PFSK-1 (cell line): ENCODE measurements at regions not wholly inside any gene's neighbourhood (a gene's known extent, or its start where the extent isn't known, plus 50 kb on each side); places are given as distances from the start of the nearest gene placed in this dataset.

Source experiments
- FOXP2 ChIP-seq: optimal IDR thresholded peaks from 2 replicates; pipeline ENCODE3; 2011; ENCODE audit warnings: borderline replicate concordance, control low read depth, inconsistent platforms; ENCODE audit not compliant: insufficient read depth; ENCODE audit errors: extremely low read length, extremely low read depth
- POLR2AphosphoS5 ChIP-seq: IDR thresholded peaks from 2 replicates; pipeline ENCODE4 v1.6.1; 2012; ENCODE audit warnings: low read depth, mild to moderate bottlenecking, control low read depth, low read length, moderate library complexity
- SIN3A ChIP-seq: IDR thresholded peaks from 2 replicates; pipeline ENCODE4 v1.6.1; 2012; ENCODE audit warnings: mild to moderate bottlenecking, low read length, moderate library complexity, borderline replicate concordance; ENCODE audit not compliant: insufficient read depth
- TAF1 ChIP-seq: IDR thresholded peaks from 2 replicates; pipeline ENCODE4 v1.6.1; 2012; ENCODE audit warnings: low read length, control low read depth, borderline replicate concordance; ENCODE audit not compliant: insufficient read depth
- TF ChIP-seq, protein P1 (sequence below), 2 experiments: IDR thresholded peaks; 2 replicates each; pipeline versions ENCODE4 v1.6.1 to v1.8.0; 2011 to 2012; ENCODE audit warnings: low read depth in 2 of 2, low read length in 2 of 2, control low read depth in 1 of 2, inconsistent platforms in 1 of 2, mild to moderate bottlenecking in 1 of 2, moderate library complexity in 1 of 2; ENCODE audit not compliant: insufficient read depth in 1 of 2

DNA sequence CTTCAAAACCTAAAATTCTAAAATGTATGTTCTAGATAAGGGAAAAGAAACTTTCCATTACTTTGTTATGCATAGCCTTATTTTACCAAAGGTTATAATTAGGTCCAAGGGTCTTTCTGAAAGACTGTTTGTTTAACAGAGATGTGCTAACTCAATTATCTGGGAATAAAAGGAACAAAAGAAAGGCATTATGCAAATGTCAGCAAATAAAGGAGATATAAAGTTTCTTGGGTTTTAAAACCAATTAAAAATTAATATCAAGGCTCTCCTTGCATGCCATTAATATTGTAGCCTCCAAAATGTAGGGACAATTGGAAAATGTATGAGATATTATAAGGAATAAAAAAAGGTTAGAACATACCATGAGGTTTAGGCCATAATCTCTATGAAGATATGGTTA, 87.8 kb upstream of the DOCK10 start:
- TF ChIP-seq SIN3A (no peak), TAF1 (no peak), POLR2AphosphoS5 (no peak), FOXP2 (no peak)
- TF ChIP-seq, protein P1, sequence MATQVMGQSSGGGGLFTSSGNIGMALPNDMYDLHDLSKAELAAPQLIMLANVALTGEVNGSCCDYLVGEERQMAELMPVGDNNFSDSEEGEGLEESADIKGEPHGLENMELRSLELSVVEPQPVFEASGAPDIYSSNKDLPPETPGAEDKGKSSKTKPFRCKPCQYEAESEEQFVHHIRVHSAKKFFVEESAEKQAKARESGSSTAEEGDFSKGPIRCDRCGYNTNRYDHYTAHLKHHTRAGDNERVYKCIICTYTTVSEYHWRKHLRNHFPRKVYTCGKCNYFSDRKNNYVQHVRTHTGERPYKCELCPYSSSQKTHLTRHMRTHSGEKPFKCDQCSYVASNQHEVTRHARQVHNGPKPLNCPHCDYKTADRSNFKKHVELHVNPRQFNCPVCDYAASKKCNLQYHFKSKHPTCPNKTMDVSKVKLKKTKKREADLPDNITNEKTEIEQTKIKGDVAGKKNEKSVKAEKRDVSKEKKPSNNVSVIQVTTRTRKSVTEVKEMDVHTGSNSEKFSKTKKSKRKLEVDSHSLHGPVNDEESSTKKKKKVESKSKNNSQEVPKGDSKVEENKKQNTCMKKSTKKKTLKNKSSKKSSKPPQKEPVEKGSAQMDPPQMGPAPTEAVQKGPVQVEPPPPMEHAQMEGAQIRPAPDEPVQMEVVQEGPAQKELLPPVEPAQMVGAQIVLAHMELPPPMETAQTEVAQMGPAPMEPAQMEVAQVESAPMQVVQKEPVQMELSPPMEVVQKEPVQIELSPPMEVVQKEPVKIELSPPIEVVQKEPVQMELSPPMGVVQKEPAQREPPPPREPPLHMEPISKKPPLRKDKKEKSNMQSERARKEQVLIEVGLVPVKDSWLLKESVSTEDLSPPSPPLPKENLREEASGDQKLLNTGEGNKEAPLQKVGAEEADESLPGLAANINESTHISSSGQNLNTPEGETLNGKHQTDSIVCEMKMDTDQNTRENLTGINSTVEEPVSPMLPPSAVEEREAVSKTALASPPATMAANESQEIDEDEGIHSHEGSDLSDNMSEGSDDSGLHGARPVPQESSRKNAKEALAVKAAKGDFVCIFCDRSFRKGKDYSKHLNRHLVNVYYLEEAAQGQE (IDR thresholded peaks at IDR 0.05; ENCODE audit: insufficient read depth in 1 of 2, low read depth in 2 of 2, low read length in 2 of 2), result no peak

DNA sequence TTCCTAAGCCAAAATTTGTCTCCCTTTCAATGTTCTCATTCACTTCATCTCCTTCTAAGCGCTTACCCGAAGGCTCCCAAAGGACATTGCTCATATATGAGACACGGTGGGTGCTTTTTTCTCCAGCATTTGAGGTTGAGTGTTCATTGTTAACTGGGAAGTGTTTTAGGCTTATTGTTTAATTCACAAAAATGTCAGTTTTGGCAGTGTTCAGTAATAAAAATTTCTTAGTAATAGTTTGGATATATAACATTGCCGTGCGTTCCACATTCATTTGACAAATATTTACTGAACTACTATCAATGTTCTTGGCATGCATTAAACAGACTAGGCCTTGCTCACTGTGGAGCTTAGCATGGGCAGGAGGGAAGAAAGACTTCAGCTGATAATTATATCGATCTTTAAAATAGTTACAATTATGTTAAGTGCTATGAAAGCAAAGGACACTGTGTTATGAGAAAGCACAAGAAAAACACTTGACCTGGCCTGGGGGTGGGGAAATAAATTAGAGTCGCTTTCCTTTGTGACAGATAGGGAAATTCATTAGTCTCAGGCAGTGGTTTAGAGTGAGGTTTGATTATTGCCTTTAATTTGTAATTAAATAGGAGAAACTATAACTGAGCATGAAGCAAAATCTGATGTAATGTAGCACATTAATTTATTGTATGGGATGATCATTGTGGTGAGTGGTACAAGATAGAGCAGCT, 82.2 kb upstream of the DOCK10 start:
- TF ChIP-seq POLR2AphosphoS5, result no peak

DNA sequence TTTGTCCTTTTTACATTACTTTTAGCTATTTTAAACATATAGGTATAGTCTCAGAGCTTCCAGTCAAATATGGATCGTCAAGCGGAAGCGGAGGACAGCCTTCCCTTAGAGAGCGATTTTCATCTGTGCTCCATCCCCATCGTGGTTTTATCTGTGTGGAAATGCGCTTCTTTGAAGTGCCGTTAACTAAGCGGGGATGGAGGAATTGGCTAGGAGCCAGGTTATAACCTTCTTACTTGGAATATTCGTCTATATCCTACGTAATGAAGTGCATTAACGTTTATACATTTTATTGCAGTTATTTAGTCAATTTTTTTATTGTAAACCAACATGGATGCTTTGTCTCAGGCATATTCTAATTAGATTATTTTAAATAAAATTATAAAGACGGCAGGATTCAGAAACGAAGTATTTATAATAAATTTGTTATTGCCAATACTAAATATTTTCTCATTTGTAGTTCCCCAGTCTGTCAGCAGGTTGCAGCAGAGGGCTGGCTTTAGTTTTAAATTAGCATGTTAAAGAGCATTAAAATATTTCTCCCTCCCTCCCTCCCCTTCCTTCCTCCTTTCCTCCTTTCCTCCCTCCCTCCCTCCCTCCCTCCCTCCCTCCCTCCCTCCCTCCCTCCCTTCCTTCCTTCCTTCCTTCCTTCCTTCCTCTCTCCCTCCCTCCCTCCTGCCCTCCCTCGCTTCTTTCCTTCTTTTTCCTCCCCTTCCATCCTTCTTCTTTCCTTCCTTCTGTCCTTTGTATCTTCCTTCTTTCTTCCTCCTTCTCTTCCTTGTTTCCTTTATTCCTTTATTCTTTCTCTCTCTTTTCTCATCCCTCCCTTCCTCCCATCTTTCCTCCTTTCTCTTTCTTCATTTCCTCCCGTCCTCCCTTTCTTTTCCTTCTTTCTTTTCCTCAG, 80.6 kb upstream of the DOCK10 start:
- TF ChIP-seq SIN3A (no peak), TAF1 (no peak), FOXP2 (no peak), POLR2AphosphoS5 (no peak)
- TF ChIP-seq, protein P1 (IDR thresholded peaks at IDR 0.05; ENCODE audit: insufficient read depth in 1 of 2, low read depth in 2 of 2, low read length in 2 of 2), result no peak

DNA sequence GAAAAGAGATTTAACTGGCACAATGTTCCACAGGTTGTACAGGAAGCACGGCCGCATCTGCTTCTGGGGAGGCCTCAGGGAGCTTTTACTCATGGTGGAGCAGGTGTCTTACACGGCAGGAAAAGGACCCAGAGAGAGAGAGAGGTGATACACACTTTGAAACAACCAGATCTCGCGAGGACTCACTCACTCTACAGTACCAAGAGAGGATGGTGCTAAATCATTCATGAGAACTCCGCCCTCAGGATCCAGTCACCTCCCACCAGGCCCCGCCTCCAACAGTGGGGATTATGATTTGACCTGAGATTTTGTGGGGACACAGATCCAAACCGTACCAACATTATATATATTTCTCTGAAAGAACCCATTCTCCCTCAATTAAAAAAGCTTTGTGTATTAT, 79.7 kb upstream of the DOCK10 start:
- TF ChIP-seq SIN3A (no peak), FOXP2 (no peak), POLR2AphosphoS5 (no peak), TAF1 (no peak)
- TF ChIP-seq, protein P1 (IDR thresholded peaks at IDR 0.05; ENCODE audit: insufficient read depth in 1 of 2, low read depth in 2 of 2, low read length in 2 of 2), result no peak

DNA sequence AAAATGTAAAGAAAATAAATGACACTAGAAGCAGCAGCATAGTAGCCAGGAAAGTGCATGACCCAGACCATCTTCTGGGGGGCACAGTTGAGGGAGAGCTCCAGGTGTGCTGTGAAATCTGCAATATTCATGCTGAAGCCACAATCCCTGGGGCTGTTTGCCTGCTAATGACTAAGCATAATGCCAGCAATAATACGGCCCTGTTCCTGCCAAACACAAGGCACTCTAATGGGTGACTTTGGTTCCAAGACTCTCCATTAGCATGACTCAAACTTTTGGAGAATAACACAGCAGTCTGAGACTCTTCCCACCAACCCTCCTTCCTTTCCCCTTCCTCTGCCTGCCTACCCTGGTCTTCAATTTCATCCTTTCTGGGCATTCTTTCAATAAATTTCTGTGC, 77.9 kb upstream of the DOCK10 start:
- no peak for TF ChIP-seq TAF1
- TF ChIP-seq POLR2AphosphoS5, result no peak
- TF ChIP-seq SIN3A, result no peak
- TF ChIP-seq, protein P1 (IDR thresholded peaks at IDR 0.05; ENCODE audit: insufficient read depth in 1 of 2, low read depth in 2 of 2, low read length in 2 of 2), result no peak
